ENCODE measurements at regions not wholly inside any gene's neighbourhood (a gene's known extent, or its start where the extent isn't known, plus 50 kb on each side); places are given as distances from the start of the nearest gene placed in this dataset.

DNA sequence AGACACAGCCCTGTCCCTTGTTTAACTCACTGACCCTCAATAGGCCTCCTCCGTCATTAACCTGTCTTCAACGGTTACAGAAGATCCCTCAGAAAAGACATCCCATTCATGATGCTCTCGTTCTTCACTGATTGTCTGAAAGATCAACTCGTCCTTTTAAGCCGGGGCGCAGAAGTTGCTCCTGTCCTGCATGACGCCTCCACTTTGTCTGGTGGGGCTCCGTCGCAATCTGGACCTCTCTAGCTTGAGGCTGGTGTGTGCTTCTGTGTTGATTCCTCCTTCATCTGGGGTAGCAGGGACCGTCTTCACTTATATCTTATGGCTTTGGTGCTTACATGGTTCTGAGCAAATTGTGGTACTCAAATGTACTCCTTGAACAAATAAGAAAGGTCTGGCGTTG lies 766.0 kb upstream of the PCDH9 start:
- Mint-ChIP-seq H3K36me3 (ENCODE audit: low read depth) (no peaks in the 10 kb centered on the region), H3K4me1 (no peaks in the 10 kb centered on the region), H3K27me3 (ENCODE audit: low read depth, poor library complexity) (no peaks in the 10 kb centered on the region), H3K4me3 (no peak overlapping the region), H3K9me3 (no peaks in the 10 kb centered on the region), H3K27ac (peak overlapping the region; percentile 55)
- TF ChIP-seq, protein P1, sequence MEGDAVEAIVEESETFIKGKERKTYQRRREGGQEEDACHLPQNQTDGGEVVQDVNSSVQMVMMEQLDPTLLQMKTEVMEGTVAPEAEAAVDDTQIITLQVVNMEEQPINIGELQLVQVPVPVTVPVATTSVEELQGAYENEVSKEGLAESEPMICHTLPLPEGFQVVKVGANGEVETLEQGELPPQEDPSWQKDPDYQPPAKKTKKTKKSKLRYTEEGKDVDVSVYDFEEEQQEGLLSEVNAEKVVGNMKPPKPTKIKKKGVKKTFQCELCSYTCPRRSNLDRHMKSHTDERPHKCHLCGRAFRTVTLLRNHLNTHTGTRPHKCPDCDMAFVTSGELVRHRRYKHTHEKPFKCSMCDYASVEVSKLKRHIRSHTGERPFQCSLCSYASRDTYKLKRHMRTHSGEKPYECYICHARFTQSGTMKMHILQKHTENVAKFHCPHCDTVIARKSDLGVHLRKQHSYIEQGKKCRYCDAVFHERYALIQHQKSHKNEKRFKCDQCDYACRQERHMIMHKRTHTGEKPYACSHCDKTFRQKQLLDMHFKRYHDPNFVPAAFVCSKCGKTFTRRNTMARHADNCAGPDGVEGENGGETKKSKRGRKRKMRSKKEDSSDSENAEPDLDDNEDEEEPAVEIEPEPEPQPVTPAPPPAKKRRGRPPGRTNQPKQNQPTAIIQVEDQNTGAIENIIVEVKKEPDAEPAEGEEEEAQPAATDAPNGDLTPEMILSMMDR (IDR thresholded peaks at IDR 0.05): no peak
- no peak for DNase-seq

DNA sequence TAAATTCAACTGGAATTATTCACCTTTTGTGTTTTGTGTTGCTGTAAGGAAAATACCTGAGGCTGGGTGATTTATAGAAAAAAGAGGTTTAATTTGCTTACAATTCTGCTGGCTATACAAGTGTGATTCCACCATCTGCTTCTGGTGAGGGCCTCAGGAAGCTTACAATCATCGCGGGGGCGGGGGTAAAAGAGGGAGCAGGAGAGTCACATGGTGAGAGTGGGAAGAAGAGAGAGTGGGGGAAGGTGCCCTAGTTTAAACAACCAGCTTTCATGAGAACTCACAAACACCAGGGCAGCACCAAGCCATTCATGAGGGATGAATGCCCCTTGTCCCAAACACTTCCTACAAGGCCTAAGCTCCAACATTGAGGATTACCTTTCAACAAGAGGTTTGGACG lies 760.7 kb upstream of the PCDH9 start:
- no peak for DNase-seq
- Mint-ChIP-seq H3K36me3 (ENCODE audit: low read depth) (no peaks in the 10 kb centered on the region), H3K4me1 (no peaks in the 10 kb centered on the region), H3K4me3 (no peak overlapping the region), H3K9me3 (no peaks in the 10 kb centered on the region), H3K27me3 (ENCODE audit: low read depth, poor library complexity) (no peaks in the 10 kb centered on the region), H3K27ac (no peak overlapping the region)
- TF ChIP-seq, protein P1 (IDR thresholded peaks at IDR 0.05): no peak

DNA sequence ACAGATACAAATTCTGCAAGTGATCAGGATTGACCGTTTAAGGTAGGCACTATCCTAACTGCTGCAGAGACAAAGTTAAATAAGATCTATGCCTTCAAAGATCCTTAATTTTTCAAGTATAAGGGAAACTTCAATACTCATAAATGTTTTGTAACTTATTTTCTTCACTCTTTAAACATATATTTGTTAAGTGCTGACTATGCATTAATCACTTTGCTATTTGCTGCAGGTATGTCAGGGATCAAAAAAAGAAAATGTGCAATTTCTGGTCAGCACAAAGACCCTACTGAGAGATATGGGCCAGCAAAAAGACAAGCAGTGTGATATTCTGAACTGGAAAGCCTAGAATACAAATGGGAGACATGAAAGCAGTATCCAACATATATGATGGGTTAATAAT lies 756.1 kb upstream of the PCDH9 start:
- no peak for DNase-seq
- no peaks in the 10 kb centered on the region for H3K9me3 Mint-ChIP-seq
- H3K4me1 Mint-ChIP-seq: no peaks in the 10 kb centered on the region
- no peak overlapping the region for H3K27ac Mint-ChIP-seq
- H3K36me3 Mint-ChIP-seq (ENCODE audit: low read depth): no peaks in the 10 kb centered on the region
- no peak overlapping the region for H3K4me3 Mint-ChIP-seq
- H3K27me3 Mint-ChIP-seq (ENCODE audit: low read depth, poor library complexity): no peaks in the 10 kb centered on the region
- TF ChIP-seq, protein P1 (IDR thresholded peaks at IDR 0.05): no peak

DNA sequence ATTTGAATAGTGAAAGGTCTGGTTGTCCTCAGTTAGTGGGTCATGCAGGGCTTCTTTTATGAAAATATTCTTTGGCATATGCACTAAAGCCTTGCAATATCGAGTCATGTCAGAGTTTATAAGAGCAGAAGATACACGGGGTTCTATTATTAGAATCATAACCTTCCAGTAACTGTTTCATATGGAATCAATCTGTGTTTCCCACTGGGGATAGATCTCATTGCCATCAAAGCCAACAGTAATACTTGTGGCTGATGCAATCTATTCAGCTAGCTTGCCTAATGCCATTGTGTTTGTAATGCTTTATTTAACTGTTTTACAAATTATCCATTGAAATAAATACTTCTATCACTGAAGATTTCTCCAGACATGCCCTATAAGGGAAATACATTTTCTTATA lies 746.9 kb upstream of the PCDH9 start:
- Mint-ChIP-seq H3K27me3 (ENCODE audit: low read depth, poor library complexity) (no peaks in the 10 kb centered on the region), H3K4me1 (peaks cover 5% of the 10 kb centered on the region), H3K9me3 (no peaks in the 10 kb centered on the region), H3K27ac (no peak overlapping the region), H3K36me3 (ENCODE audit: low read depth) (no peaks in the 10 kb centered on the region), H3K4me3 (no peak overlapping the region)
- DNase-seq: no peak
- TF ChIP-seq, protein P1 (IDR thresholded peaks at IDR 0.05): no peak

DNA sequence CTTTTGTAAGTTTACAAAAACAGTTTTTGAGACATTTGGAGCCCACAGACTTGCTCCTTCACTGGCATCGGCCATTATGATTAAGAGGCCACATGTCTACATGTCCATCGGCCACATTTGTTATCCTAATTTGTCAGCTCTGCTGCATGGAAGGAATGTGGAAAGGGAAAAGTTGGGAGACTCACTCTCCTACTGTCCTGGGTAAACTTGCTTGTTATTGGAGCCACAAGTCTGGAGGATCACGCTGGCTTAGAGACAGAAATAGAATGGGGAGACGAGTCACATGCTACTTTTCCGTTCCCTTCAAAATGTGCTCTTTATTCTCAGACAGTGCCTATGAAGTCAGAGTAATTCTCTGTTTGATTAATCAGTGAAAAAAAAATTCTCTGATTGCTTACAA lies 741.2 kb upstream of the PCDH9 start:
- H3K27ac Mint-ChIP-seq: no peak overlapping the region
- no peak overlapping the region for H3K4me3 Mint-ChIP-seq
- no peaks in the 10 kb centered on the region for H3K9me3 Mint-ChIP-seq
- DNase-seq: no peak
- TF ChIP-seq, protein P1 (IDR thresholded peaks at IDR 0.05): no peak
- no peaks in the 10 kb centered on the region for H3K36me3 Mint-ChIP-seq (ENCODE audit: low read depth)
- H3K27me3 Mint-ChIP-seq (ENCODE audit: low read depth, poor library complexity): no peaks in the 10 kb centered on the region
- H3K4me1 Mint-ChIP-seq: peaks cover 5% of the 10 kb centered on the region

DNA sequence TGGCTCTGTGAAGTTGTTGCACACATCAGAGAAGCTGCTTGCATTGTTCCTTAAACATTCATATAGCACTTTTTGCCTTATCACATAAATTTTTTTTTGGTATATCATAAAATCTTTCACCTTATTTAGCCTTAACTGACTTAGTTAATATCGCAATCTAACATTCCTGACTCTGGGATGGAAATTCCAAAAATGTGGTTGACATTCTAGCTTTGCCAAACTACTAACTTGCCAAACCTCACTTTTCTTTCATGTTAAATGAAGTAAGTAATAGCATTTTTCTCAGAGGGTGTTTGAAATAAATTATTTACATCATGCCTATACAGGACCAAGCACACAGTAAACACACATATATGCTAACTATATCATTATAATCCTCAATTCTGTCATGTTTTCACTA lies 736.9 kb upstream of the PCDH9 start:
- H3K27me3 Mint-ChIP-seq (ENCODE audit: low read depth, poor library complexity): no peaks in the 10 kb centered on the region
- H3K4me1 Mint-ChIP-seq: peaks cover 5% of the 10 kb centered on the region
- TF ChIP-seq, protein P1 (IDR thresholded peaks at IDR 0.05): no peak

More for the DNA sequence above, 736.9 kb upstream of the PCDH9 start:
- DNase-seq: no peak
- no peak overlapping the region for H3K27ac Mint-ChIP-seq
- H3K4me3 Mint-ChIP-seq: no peak overlapping the region
- H3K9me3 Mint-ChIP-seq: no peaks in the 10 kb centered on the region
- H3K36me3 Mint-ChIP-seq (ENCODE audit: low read depth): no peaks in the 10 kb centered on the region

Data from nephron progenitor cell (in vitro differentiated cells).